Endothelial cell of umbilical vein (primary cell): ENCODE measurements at regions not wholly inside any gene's neighbourhood (a gene's known extent, or its start where the extent isn't known, plus 50 kb on each side); places are given as distances from the start of the nearest gene placed in this dataset.

Experiments
- BruUV-seq: library from RNA; stranded (reverse); fragments of 400-500 nt; replicated peaks from 2 replicates; lab custom pipeline; 2021; lab: Mats Ljungman, UMichigan
- CTCF ChIA-PET: fragments of 300-600, 350-600 bp; sonication (Branson Sonifier 250); formaldehyde crosslinking; loops from one replicate; lab custom pipeline; 2021; ENCODE audit warnings: antibody characterized with exemption, inconsistent platforms; lab: Charles Lee
- POLR2A ChIA-PET: fragments of 300-600, 350-600 bp; sonication (Branson Sonifier 250); formaldehyde crosslinking; loops from one replicate; lab custom pipeline; 2021; ENCODE audit warnings: antibody characterized with exemption, inconsistent platforms; lab: Charles Lee
- DNase-seq: peaks from one replicate; pipeline ENCODE4 v3.0.0-alpha.2; 2011; ENCODE audit warnings: low read depth, low spot score
- FAIRE-seq: peaks from 2 replicates; lab custom pipeline; 2011; peaks lifted over from hg19 to GRCh38; lab: Jason Lieb, UNC
- H2AFZ ChIP-seq: 2 replicates; pipeline ENCODE4 v1.6.0; 2012; ENCODE audit warnings: low read depth, low read length, control low read depth, inconsistent platforms
- H3K27ac ChIP-seq: 2 replicates; pipeline ENCODE4 v1.5.1; 2011; ENCODE audit warnings: low read depth, mild to moderate bottlenecking, control low read depth, low read length, moderate library complexity; ENCODE audit not compliant: insufficient read depth
- H3K27me3 ChIP-seq, 2 experiments: 2 replicates each; pipeline versions ENCODE4 v1.6.0 to v1.6.1; 2011; ENCODE audit warnings: low read length in 2 of 2, mixed read lengths in 1 of 2; ENCODE audit not compliant: control insufficient read depth in 2 of 2, insufficient read depth in 2 of 2
- H3K36me3 ChIP-seq, 2 experiments: 2 replicates in 1 of 2; 3 replicates in 1 of 2; pipeline ENCODE4 v1.5.1; 2011; ENCODE audit warnings: low read length in 2 of 2, mild to moderate bottlenecking in 1 of 2, moderate library complexity in 1 of 2; ENCODE audit not compliant: control insufficient read depth in 2 of 2, insufficient read depth in 2 of 2; ENCODE audit errors: extremely low read depth in 1 of 2
- H3K4me1 ChIP-seq: 3 replicates; pipeline ENCODE4 v1.5.1; 2011; ENCODE audit warnings: mild to moderate bottlenecking, low read length; ENCODE audit not compliant: control insufficient read depth, insufficient read depth; ENCODE audit errors: extremely low read depth
- H3K4me2 ChIP-seq: 2 replicates; pipeline ENCODE4 v1.6.1; 2011; ENCODE audit warnings: low read length, control low read depth, mixed read lengths; ENCODE audit not compliant: insufficient read depth
- H3K4me3 ChIP-seq, 3 experiments: fragments of 200-600 bp in 1 of 3; sonication (generic), shearing (Covaris generic) in 1 of 3; replicated peaks in 1 of 3; 2 replicates each; pipeline ENCODE4 v1.5.1; 2011 to 2016; ENCODE audit warnings: control low read depth in 3 of 3, low read length in 3 of 3, mild to moderate bottlenecking in 2 of 3, inconsistent platforms in 1 of 3, low read depth in 1 of 3, moderate library complexity in 1 of 3; ENCODE audit not compliant: insufficient read depth in 1 of 3
- H3K79me2 ChIP-seq: 2 replicates; pipeline ENCODE4 v1.6.0; 2012; ENCODE audit warnings: low read length, inconsistent platforms; ENCODE audit not compliant: control insufficient read depth, insufficient read depth
- H3K9ac ChIP-seq: replicated peaks from 2 replicates; pipeline ENCODE3; 2011; ENCODE audit warnings: low read length, control low read depth; ENCODE audit not compliant: insufficient read depth; ENCODE audit errors: extremely low read depth
- H3K9me1 ChIP-seq: replicated peaks from 3 replicates; pipeline ENCODE4 v1.6.0; 2011; ENCODE audit warnings: mild to moderate bottlenecking, low read length; ENCODE audit not compliant: control insufficient read depth, insufficient read depth; ENCODE audit errors: extremely low read depth
- H3K9me3 ChIP-seq: replicated peaks from 2 replicates; pipeline ENCODE4 v1.5.1; 2012; ENCODE audit warnings: low read length, inconsistent platforms; ENCODE audit not compliant: control insufficient read depth, insufficient read depth
- H4K20me1 ChIP-seq: replicated peaks from 2 replicates; pipeline ENCODE3; 2011; ENCODE audit warnings: mild to moderate bottlenecking, low read length; ENCODE audit not compliant: control insufficient read depth, insufficient read depth; ENCODE audit errors: extremely low read depth
- EZH2 ChIP-seq: IDR thresholded peaks from 2 replicates; pipeline ENCODE4 v1.6.1; 2012; ENCODE audit warnings: borderline replicate concordance, low read depth, mild to moderate bottlenecking, moderate library complexity, low read length, inconsistent platforms; ENCODE audit not compliant: severe bottlenecking
- FOS ChIP-seq: IDR thresholded peaks from 2 replicates; pipeline ENCODE4 v1.6.1; 2011; ENCODE audit warnings: mild to moderate bottlenecking, low read length, moderate library complexity, borderline replicate concordance; ENCODE audit not compliant: insufficient read depth
- GATA2 ChIP-seq: IDR thresholded peaks from 2 replicates; pipeline ENCODE4 v1.7.0; 2011; ENCODE audit warnings: low read depth, mild to moderate bottlenecking, moderate library complexity, mixed read lengths, low read length; ENCODE audit not compliant: insufficient read length, insufficient read depth
- JUN ChIP-seq: IDR thresholded peaks from 2 replicates; pipeline ENCODE4 v1.6.1; 2011; ENCODE audit warnings: borderline replicate concordance, low read depth; ENCODE audit not compliant: insufficient read length, insufficient read depth
- MYC ChIP-seq: IDR thresholded peaks from one replicate; pipeline ENCODE4 v1.6.1; 2011; ENCODE audit warnings: mild to moderate bottlenecking, low read depth, low read length
- POLR2A ChIP-seq: IDR thresholded peaks from 2 replicates; pipeline ENCODE4 v1.6.1; 2012; ENCODE audit warnings: low read depth, mild to moderate bottlenecking, control low read depth, low read length
- POLR2AphosphoS5 ChIP-seq: IDR thresholded peaks from 2 replicates; pipeline ENCODE4 v1.6.1; 2012; ENCODE audit warnings: low read depth, mild to moderate bottlenecking, control low read depth, low read length, moderate library complexity; ENCODE audit not compliant: insufficient read depth
- dilution Hi-C: fragments of 300-500 bp; cut with MboI; formaldehyde crosslinking; loops from one replicate; pipeline ENCODE4 v1.15.0; 2019; ENCODE audit warnings: low sequenced_read_pairs; ENCODE audit not compliant: extremely low pct_ligation_motif_present
- intact Hi-C: fragments of 100-400 bp; cut with micrococcal nuclease; formaldehyde crosslinking; loops from one replicate; pipeline ENCODE4 v1.10.0; 2022
- TF ChIP-seq, protein P1 (sequence below), 2 donors: IDR thresholded peaks; 1 replicate in 1 of 2; 2 replicates in 1 of 2; pipeline ENCODE4 v1.5.1; 2011; ENCODE audit warnings: low read length in 2 of 2, mild to moderate bottlenecking in 2 of 2, moderate library complexity in 2 of 2, control low read depth in 1 of 2, inconsistent platforms in 1 of 2, low read depth in 1 of 2; ENCODE audit not compliant: insufficient read depth in 1 of 2; ENCODE audit errors: extremely low read depth in 1 of 2
- TF ChIP-seq, protein P2 (sequence below): IDR thresholded peaks from 2 replicates; pipeline ENCODE4 v1.6.1; 2011; ENCODE audit not compliant: insufficient read depth, insufficient read length

DNA sequence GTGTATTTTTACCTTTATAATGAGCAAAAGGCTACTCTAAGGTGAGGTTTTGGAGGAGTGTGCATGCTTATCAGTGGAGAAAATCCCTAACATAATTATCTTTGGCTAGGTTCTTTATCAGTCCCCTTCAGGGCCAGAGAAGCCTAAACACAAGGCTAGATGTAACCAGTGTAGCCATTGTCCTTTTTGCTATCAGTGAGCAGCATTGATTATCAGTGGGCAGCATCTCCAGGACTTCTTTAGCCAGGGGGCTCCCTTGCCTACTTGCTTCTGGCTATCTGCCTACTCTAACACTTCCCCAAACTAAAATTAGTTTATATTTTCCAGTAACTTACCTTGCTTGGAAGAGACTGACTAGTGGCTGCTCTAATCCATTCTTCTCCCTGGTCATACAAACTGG is 595.6 kb downstream of the TRAM1L1 start:
- FAIRE-seq = no peak
- H3K9me3 ChIP-seq = no peaks in the 10 kb centered on the region
- no peaks in the 10 kb centered on the region for H4K20me1 ChIP-seq
- no peaks in the 10 kb centered on the region for H3K4me1 ChIP-seq
- ChIA-PET POLR2A (no interaction called here), CTCF (no interaction called here)
- no peaks in the 10 kb centered on the region for H3K27me3 ChIP-seq
- BruUV-seq = no TSS peak
- no peak overlapping the region for H3K4me3 ChIP-seq
- intact Hi-C loops (no loop called here), dilution Hi-C loops (no loop called here)
- DNase-seq = no peak
- no peak for TF ChIP-seq FOS
- TF ChIP-seq POLR2AphosphoS5 = no peak
- TF ChIP-seq, protein P1, sequence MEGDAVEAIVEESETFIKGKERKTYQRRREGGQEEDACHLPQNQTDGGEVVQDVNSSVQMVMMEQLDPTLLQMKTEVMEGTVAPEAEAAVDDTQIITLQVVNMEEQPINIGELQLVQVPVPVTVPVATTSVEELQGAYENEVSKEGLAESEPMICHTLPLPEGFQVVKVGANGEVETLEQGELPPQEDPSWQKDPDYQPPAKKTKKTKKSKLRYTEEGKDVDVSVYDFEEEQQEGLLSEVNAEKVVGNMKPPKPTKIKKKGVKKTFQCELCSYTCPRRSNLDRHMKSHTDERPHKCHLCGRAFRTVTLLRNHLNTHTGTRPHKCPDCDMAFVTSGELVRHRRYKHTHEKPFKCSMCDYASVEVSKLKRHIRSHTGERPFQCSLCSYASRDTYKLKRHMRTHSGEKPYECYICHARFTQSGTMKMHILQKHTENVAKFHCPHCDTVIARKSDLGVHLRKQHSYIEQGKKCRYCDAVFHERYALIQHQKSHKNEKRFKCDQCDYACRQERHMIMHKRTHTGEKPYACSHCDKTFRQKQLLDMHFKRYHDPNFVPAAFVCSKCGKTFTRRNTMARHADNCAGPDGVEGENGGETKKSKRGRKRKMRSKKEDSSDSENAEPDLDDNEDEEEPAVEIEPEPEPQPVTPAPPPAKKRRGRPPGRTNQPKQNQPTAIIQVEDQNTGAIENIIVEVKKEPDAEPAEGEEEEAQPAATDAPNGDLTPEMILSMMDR (IDR thresholded peaks at IDR 0.05; ENCODE audit: extremely low read depth in 1 of 2, insufficient read depth in 1 of 2, low read depth in 1 of 2, low read length in 2 of 2) = no peak
- no peak for TF ChIP-seq EZH2
- TF ChIP-seq POLR2A = no peak
- TF ChIP-seq MYC = no peak
- TF ChIP-seq GATA2 = no peak
- TF ChIP-seq, protein P2, sequence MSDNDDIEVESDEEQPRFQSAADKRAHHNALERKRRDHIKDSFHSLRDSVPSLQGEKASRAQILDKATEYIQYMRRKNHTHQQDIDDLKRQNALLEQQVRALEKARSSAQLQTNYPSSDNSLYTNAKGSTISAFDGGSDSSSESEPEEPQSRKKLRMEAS = no peak
- no peak for TF ChIP-seq JUN
- H3K4me2 ChIP-seq = no peak overlapping the region
- H3K9me1 ChIP-seq = no peaks in the 10 kb centered on the region
- H3K9ac ChIP-seq = no peak overlapping the region
- H2AFZ ChIP-seq = no peak overlapping the region
- H3K79me2 ChIP-seq = no peaks in the 10 kb centered on the region
- no peaks in the 10 kb centered on the region for H3K36me3 ChIP-seq
- H3K27ac ChIP-seq = no peak overlapping the region
